Occipital lobe (tissue), 1 donor: ENCODE measurements at regions not wholly inside any gene's neighbourhood (a gene's known extent, or its start where the extent isn't known, plus 50 kb on each side); places are given as distances from the start of the nearest gene placed in this dataset.
A peak's percentile ranks its signal among the peaks of the same experiment; 100 is the strongest.

ENCODE experiments used
- DNase-seq: peaks from one replicate; lab custom pipeline; 2025; lab: John Stamatoyannopoulos, UW

DNA sequence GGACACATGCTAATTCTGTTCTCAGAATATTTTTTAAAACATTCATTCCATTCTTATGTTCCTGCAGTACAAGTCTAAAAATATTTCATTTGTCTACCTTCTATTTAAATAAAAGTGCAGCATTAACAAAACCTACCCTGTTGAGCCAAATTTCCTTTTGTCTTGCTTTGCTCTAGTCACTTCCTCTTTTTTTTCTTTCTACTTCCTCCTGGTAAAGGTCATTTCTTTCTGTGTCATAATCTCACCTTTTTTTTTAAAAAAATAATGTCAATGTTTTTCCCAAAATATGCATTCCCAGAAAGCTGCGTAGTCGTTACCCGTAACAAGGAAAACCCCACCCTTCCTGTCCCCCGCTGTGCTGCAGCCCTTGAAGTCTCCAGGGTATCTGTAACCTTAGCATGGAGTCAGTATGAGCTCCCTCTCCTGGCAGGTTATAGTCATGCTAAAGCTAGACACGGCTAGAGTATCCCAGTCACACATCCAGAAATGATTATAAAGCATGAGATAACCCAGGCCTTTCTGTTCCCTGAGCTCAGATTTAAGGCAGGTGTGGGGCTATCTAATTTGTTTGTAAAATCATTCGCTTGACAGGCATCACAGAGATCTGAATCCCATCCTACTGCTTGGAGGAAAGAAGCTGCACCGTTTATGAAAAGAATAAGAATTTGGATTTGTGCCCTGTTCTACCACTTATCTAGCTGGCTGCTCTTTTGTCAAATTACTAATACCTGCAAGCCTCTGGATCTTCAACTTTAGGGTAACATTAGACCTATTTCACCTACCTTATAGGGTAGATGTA, 51.1 kb upstream of the EED start:
- peak; percentile 37 for DNase-seq

GRCh38 chr11:86192519-86193257, 51.9 kb upstream of the EED start:
- no peak for DNase-seq

- no peak for DNase-seq
These were observed 52.7 kb upstream of the EED start for GRCh38 chr11:86191874-86192273.

GRCh38 chr11:86187027-86187426, 57.5 kb upstream of the EED start:
- DNase-seq, result no peak

- no peak for DNase-seq
These were observed 58.2 kb upstream of the EED start for GRCh38 chr11:86186386-86186785.

DNA sequence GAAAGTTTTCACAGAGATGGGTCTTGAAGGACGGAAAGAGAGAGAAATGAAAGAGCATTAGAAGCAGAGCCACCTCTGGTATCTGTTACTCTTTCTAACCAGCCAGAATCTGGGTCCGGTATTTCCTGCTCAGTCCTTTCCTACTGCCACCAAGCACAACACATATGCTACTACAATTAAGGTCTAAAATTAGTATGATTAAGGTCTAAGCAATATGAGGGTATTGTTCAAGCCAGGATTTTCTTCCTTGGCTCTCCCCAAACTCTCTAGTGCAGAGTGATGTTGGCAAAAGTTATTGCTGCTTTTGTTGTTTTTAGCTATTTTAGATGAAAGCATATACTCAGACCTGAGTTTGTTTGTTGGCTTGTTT, 59.2 kb upstream of the EED start:
- no peak for DNase-seq

- no peak for DNase-seq
These were observed 59.7 kb upstream of the EED start for GRCh38 chr11:86184728-86185380.

DNA sequence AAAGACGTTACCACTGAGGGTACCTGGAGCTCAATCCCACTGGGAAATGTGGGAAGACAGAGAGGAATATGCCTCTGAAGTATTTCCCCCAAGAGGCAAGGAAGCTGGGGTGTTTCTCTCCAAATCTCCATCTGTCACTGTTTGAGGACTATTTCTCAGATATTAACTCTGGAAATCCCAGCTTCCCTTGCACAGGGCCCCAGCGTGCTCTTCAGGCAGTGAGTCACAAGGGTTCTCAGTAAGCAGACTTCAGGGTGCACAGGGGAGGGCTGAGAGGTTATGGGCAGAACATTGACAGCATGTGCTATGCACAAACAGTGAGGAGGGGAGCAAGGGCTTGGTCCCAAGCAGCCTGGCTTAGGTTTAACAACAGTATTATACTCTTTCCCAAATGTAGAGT, 60.9 kb upstream of the EED start:
- no peak for DNase-seq

GRCh38 chr11:86182976-86183584, 61.5 kb upstream of the EED start:
- DNase-seq, result no peak

- no peak for DNase-seq
These were observed 63.2 kb upstream of the EED start for GRCh38 chr11:86181379-86181778.

DNA sequence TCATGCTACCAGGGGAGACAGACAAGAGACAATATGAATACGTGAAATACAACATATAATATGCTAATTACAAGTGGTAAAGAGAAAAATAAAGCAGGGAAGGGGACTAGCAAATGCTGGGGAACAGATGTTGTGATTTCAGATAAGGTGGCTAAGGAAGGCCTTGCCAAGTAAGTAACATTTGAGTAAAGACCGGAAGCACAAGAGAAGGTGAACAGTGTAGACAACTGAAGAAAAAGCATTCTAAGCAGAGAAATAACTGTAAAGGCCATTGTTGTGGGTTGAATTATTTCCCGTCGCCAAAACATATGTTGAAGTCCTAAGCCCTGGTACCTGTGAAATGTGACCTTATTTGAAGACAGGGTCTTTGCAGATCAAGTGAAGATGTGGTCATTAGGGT, 63.7 kb upstream of the EED start:
- no peak for DNase-seq

- no peak for DNase-seq
These were observed 64.1 kb upstream of the EED start for GRCh38 chr11:86180423-86180822.

GRCh38 chr11:86179646-86180064, 64.9 kb upstream of the EED start:
- DNase-seq, result no peak

DNA sequence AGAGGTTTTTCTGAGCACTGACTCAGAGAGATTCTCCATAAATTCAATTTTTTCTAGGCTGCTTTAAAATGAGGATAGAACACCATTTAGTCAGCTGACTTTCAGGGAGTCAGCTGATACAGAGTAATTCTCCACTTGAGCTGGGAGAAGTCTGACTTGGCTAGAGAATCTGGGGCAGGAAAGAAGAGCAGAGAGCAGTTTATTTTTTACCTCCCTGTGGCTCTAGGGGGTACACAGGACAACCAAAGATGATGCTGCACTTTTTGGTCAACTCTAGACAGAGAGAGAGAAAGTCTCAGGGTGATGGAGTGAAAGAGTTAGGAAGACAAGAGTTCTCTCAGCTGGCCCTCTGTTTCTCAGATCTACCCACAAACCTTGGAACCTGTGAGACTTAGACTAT, 67.3 kb upstream of the EED start:
- no peak for DNase-seq

DNA sequence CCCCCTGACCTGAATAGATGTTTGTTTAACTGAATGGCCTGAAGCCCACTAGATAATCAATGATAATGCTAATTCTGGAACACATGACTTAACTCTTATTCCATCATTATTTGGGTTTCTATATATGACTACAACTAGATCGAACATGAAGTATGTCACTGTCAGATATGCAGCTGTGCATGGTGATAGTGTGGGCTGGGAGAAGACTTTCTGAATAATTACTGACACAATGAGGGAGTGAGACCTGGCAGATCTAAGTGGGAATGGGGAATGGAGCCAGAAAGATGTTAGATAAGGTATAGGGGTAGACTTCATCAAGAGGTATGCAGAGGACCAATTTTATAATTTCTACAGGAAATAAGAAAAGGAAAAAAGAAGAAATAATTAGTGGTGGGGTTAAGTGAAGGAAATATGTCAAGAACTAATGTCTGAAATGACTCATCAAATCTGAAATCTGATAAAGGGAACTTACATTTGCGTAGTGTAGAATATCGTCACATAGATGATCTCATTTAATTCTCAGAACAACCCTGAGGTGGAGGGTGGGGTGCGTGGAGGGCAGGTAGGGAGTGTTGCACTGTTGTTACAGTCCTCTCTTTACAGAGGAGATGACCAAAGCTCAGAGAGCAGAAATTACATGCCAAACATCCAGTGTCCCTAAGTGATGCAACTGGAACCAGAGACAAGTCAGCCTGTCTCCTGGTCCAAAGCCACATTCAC, 68.2 kb upstream of the EED start:
- no peak for DNase-seq

GRCh38 chr11:86175626-86176025, 68.9 kb upstream of the EED start:
- no peak for DNase-seq

- no peak for DNase-seq
These were observed 69.4 kb upstream of the EED start for GRCh38 chr11:86175191-86175590.

GRCh38 chr11:86174101-86175046, 70.2 kb upstream of the EED start:
- DNase-seq, result peak; percentile 40

DNA sequence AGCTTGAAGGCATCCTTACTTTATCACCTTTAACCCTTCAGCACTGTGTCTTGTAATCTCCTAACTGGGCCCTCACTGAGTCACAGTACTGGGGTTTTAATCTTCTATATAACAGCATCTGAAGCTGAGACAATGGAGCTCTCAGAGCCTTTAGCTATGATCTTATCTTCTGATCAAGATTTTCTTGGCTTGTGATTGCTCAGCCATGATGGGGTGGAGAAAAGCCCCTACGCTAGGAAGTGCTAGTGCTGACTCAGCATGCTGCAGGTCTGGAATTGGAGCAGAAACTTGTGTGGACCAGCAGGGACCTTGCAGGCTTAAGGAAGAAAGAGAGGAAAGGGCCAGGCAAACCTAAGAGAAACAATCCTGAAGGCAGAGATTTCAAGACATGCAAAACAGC, 71.7 kb upstream of the EED start:
- DNase-seq, result no peak

GRCh38 chr11:86171627-86172026, 72.9 kb upstream of the EED start:
- no peak for DNase-seq
